ENCODE measurements at regions not wholly inside any gene's neighbourhood (a gene's known extent, or its start where the extent isn't known, plus 50 kb on each side); places are given as distances from the start of the nearest gene placed in this dataset.
"Not testable (repeated sequence)": the region's sequence is repeated elsewhere in the genome, so short reads cannot be mapped to it uniquely, and the experiment has no call there.

DNA sequence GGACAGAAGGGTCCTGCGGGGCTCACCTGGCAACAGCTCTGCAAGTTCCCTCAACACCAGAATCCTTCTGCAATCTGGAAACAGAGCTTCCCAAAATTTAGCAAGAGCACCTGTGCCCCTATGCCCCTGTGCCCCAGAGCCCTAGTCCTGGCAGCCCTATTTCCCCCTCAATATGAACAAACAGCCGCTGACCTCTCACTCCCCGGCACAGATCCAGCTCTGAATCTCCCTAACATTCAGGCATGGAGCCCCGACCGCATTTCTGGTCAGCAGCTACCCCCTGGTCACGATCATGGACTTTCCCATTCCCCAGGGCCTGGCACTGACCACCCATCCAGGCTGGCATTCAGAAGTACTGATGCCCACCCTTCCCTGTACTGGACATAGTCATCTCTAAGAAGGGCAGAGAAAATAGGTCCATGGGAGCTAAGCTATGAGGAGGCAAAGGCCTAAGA, 110.8 kb upstream of the SMURF2 start:
- no peak for DNase-seq (ENCODE audit: low spot score)

- DNase-seq (ENCODE audit: low spot score), result no peak
Observed at GRCh38 chr17:64771980-64772844, 110.1 kb upstream of the SMURF2 start.

GRCh38 chr17:64769712-64770111, 107.6 kb upstream of the SMURF2 start:
- no peak for DNase-seq (ENCODE audit: low spot score)

GRCh38 chr17:64767269-64767997, 105.3 kb upstream of the SMURF2 start:
- DNase-seq (ENCODE audit: low spot score), result no peak

DNA sequence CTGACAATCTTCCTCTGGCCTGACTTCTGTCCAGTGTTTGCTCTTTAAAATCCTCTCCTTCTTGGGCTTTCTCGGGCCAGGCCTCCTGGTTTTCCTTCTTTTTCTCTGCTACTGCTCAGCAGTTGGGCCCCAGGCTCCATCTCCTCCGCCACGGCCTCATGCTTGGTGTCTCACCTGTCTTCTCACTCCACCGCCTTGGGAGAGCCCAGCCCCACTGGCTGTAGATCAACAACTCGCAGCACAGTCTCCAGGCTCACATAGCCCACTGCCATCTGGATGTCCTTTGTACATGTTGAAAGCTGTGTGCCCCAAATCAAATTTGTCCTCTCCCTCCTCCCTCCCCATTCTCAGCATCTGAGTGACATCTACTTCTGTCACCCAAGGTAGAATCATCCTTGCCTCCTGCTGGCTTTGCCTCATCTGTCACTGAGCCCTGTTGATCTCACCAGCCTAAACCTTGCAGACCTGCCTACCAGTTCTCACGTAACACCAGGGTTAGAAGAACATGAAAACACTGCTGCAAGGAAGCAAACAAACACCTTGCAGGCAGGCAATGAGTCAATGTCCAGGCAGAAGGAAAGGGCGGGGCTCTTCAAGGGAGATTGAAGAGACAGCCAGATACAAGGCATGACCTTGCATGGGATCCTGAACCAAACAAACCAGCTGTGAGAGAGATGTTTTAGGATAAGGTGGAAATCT, 103.2 kb upstream of the SMURF2 start:
- DNase-seq (ENCODE audit: low spot score), result no peak

GRCh38 chr17:64750891-64751677, 89.0 kb upstream of the SMURF2 start:
- no peak for DNase-seq (ENCODE audit: low spot score)

DNA sequence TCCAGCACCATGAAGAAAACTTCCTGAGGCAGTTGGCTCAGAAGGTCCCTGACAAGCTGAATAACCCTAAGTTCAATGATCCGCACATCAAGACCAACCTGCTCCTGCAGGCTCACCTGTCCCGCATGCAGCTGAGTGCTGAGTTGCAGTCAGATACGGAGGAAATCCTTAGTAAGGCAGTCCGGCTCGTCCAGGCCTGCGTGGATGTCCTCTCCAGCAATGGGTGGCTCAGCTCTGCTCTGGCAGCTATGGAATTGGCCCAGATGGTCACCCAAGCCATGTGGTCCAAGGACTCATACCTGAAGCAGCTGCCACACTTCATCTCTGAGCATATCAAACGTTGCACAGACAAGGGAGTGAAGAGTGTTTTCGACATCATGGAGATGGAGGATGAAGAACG, 88.4 kb upstream of the SMURF2 start:
- DNase-seq (ENCODE audit: low spot score), result no peak

- DNase-seq (ENCODE audit: low spot score), result no peak
Observed at GRCh38 chr17:64749306-64749705, 87.2 kb upstream of the SMURF2 start.

DNA sequence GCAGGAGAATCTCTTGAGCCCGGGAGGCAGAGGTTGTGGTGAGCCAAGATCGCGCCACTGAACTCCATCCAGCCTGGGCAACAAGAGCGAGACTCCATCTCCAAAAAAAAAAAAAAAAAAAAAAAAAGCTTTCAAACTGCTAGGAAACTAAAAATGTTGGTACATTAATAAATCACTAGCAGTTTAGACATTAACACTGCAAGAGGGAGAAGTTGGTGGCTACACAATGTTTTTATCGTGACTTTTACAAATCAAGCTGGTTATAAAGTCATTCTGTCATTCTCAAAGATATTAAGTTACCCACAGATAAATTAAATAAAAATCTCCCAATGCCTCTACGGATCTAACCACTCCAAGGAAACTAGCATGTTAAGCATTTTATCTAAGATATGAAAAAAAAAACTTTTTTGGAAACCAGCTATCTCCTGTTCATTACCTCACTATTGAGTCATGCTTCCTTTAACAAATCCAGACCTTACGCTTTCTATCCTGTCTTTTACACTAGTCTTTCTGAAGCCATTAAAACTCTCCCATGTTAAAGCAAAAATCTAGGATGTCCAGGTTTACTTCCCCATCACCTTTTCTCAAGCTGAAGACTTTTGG, 85.9 kb upstream of the SMURF2 start:
- DNase-seq (ENCODE audit: low spot score), result no peak

GRCh38 chr17:64742326-64742725, 80.2 kb upstream of the SMURF2 start:
- DNase-seq (ENCODE audit: low spot score), result no peak

DNA sequence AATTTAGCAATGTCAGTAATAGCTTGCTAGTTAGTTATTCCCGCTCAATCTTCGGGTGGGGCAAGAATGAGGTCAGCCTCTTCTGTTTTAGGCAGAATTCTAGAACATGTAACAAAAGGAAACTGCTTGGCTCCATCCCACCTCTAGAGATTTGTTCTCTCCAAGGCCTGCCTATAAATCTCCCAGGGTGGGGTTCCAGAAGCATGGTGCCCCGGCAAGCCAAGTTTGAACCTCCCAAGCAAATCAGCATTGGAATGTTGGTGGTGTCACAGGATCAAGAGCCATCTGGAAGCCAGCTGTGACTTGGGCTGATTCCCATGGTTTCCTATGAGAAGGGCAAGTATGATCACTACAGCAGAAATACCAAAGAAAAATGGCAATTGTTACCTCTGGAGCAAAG, 79.8 kb upstream of the SMURF2 start:
- DNase-seq (ENCODE audit: low spot score), result peak; percentile 49

DNA sequence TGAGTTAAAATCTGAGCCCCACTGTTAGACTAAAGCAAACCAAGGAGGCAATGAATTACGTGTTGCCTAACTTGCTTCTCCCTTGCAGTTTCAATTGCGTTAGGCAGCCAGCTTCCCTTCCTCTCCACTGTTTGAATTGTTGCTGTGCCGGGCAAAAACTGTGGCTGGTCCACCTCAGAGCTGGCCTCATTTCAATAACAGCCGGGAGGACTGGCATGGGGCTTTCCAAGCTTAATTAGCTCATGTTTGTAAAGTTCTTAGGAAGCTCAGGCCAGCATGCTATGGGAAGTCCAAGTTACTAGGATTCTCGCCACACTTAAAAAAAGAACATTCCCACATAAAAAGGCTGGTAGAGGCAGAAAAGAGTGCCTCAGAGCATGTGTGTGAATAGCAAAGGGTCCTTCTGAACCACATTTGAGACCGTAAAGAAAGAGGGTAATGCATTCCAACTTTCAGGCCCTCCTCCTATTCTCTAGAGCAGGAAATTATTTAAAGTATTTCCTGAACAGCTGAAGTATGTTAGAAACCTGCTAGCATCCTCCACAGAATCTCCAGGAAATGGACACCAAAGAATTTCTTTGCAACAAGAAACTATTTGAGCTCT, 79.0 kb upstream of the SMURF2 start:
- DNase-seq (ENCODE audit: low spot score), result peak; percentile 48

DNA sequence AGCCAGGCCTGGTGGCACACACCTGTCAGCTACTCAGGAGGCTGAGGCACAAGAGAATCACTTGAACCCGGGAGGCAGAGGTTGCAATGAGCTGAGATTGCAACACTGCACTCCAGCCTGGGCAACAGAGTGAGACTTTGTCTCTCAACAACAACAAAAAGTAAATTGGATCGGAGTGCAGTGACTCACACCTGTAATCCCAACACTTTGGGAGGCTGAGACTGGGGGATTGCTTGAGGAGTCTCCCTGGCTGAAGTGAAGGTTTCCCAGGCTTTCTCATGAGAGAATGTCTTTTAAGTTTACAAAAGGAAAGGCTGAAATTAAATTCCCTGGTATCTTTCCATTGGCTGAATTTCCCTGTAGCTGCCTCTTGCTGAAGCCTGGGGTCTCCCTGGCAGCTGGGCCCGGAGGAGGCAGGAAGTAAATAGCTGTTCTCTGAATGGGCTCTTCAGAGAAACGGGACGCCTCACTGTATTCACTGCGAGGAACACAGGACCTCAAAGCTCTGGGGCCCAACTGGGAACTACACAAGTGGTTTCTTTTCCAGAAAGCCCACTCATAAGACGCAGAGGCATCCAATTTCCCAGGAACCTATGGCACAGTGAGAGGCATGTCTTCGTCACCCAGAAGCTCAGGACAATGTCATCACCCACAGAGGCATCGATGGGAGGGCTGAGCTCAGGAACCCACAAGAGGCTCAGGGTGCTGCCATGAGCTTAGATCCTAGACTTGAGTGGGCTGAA, 77.4 kb upstream of the SMURF2 start:
- DNase-seq (ENCODE audit: low spot score), result no peak

GRCh38 chr17:64736804-64737492, 74.8 kb upstream of the SMURF2 start:
- DNase-seq (ENCODE audit: low spot score), result peak; percentile 73

DNA sequence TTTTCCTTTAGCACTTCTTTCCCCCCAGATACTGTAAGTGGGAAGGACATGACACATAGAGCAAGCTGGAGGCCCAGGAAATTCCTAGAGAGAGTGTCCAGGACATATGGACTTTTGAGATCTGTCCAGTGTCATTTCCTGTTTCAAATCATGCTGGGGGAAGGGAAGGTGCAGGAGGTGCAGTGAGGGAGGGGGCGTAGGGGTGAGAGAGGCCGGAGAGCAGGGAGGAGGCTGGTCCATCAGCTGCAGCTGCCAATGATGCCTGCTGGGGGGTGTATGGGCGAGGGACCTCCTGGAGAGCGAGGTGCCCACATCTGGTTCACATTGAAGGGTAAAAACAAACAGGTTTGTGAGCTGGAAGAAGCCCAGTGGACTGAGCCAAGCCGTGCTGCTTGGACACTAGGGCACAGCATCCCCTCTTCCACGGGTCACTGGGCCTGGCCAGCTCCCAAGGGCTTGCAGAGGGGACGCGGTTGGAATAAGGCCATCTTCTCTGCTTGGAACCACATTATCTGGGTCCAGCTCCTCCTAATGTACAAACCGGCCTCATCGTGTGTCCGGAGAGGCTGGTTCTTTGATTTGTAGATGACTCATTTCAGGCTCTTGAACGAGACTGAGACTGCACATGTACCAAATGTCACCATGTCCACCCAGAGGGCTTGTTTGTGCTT, 70.4 kb upstream of the SMURF2 start:
- peak; percentile 73 for DNase-seq (ENCODE audit: low spot score)

GRCh38 chr17:64730023-64730422, 67.9 kb upstream of the SMURF2 start:
- not testable (repeated sequence) for DNase-seq (ENCODE audit: low spot score)

- DNase-seq (ENCODE audit: low spot score), result no peak
Observed at GRCh38 chr17:64729201-64729600, 67.1 kb upstream of the SMURF2 start.

GRCh38 chr17:64728041-64728695, 66.1 kb upstream of the SMURF2 start:
- DNase-seq (ENCODE audit: low spot score), result no peak

All from H4 (cell line).